Fibroblast of mammary gland (primary cell): ENCODE measurements at regions not wholly inside any gene's neighbourhood (a gene's known extent, or its start where the extent isn't known, plus 50 kb on each side); places are given as distances from the start of the nearest gene placed in this dataset.

ENCODE experiments used
- DNase-seq: peaks from one replicate; pipeline ENCODE4 v3.0.0-alpha.2; 2010; ENCODE audit warnings: low read depth
- H3K4me3 ChIP-seq: 2 replicates; pipeline ENCODE4 v1.5.1; 2011; ENCODE audit warnings: low read depth, mild to moderate bottlenecking, low read length, moderate library complexity; ENCODE audit not compliant: control insufficient read depth
- TF ChIP-seq, protein P1 (sequence below): conservative IDR thresholded peaks from 2 replicates; pipeline ENCODE4 v1.5.1; 2011; ENCODE audit warnings: low read depth, low read length, inconsistent platforms; ENCODE audit not compliant: control insufficient read depth, insufficient read depth

DNA sequence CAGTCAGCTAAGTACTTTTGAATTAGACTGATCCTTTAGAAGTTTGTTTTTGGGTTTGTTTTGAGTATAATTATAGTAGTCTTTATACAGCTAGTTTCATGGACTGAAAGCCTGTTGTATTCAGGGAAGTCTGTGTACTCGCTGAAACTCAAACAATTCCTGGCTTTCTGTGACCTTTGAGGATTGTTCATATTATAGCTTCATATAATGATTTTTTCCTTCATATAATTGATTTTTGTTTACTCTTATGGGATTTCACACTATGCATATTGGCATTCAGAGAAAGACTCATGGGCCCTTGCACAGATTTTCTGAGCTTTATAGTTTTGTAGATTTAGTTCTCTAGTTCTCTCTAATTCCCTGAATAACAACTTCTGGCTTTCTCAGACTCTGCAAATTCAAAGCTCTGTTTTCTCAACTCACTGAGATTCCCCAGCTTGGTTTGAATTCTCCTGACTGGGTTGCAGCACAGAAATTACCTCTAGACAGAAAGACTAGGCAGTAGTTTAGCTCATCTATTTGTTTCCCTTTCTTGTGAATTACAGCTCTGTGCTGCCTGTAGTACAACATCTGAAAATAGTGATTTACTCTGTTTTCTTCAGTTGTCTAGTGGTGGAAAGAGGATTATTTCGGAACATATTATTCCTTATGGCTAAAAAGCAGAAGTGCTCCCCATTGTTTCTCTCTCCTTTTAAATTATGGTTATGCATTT is 495.9 kb upstream of the CNTNAP5 start:
- no peak for DNase-seq
- no peak overlapping the region for H3K4me3 ChIP-seq
- TF ChIP-seq, protein P1, sequence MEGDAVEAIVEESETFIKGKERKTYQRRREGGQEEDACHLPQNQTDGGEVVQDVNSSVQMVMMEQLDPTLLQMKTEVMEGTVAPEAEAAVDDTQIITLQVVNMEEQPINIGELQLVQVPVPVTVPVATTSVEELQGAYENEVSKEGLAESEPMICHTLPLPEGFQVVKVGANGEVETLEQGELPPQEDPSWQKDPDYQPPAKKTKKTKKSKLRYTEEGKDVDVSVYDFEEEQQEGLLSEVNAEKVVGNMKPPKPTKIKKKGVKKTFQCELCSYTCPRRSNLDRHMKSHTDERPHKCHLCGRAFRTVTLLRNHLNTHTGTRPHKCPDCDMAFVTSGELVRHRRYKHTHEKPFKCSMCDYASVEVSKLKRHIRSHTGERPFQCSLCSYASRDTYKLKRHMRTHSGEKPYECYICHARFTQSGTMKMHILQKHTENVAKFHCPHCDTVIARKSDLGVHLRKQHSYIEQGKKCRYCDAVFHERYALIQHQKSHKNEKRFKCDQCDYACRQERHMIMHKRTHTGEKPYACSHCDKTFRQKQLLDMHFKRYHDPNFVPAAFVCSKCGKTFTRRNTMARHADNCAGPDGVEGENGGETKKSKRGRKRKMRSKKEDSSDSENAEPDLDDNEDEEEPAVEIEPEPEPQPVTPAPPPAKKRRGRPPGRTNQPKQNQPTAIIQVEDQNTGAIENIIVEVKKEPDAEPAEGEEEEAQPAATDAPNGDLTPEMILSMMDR = no peak

DNA sequence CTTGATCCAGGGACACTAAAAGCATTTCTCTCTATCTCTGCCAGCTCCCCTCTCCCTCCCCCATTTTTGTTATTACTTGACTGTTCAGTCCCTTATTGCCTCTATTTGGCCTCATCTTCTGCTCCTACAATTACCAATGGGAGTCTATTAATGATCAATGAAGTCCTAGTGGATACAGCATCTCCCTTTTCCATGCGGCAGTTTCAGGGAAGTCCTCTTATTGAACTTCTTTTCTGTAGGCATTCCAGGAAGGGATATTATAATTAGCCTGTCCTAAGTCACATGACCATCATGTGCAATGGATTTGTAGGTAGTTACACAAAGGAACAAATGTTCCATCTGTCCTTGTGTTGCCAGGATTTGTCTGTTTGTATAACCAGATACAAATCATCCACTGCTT is 495.1 kb upstream of the CNTNAP5 start:
- H3K4me3 ChIP-seq = no peak overlapping the region
- TF ChIP-seq, protein P1 = no peak
- no peak for DNase-seq

DNA sequence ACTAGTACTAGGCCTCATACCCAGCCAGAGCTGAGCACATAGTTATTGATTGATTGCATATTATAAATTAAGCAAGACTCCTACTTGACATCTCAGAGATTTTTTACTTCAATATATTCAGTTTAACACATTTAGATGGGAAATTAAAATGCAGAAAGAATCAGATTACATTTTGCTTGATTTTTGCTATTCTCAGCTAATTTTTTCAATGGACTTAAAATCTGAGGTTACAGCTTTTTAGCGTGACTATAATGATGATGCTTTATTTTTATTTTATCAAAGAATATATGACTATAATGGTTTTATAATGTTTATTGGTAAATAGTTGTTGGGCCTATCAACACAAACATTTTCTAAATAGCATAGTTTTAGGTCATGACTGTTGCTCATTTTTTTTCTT is 493.0 kb upstream of the CNTNAP5 start:
- H3K4me3 ChIP-seq = no peak overlapping the region
- TF ChIP-seq, protein P1 = no peak
- DNase-seq = no peak

DNA sequence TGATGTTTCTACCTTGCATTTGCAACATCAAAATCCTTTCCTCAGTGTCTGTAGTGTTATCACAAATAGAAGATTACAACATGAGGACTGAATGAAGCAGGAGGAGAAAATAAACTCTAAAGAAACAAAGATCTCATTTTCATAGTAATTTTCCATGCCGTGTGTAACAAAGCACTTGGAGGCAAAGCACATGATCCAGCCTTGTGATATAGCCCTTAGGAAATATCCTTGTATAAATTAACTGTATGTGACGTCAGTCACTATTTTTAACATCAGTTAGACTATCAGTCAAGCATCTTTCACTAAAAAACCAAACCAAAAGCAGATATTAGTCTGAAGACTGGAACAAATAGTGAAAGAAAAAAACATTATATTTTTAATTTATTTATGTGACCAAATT is 492.1 kb upstream of the CNTNAP5 start:
- TF ChIP-seq, protein P1 = no peak
- DNase-seq = no peak
- no peak overlapping the region for H3K4me3 ChIP-seq

DNA sequence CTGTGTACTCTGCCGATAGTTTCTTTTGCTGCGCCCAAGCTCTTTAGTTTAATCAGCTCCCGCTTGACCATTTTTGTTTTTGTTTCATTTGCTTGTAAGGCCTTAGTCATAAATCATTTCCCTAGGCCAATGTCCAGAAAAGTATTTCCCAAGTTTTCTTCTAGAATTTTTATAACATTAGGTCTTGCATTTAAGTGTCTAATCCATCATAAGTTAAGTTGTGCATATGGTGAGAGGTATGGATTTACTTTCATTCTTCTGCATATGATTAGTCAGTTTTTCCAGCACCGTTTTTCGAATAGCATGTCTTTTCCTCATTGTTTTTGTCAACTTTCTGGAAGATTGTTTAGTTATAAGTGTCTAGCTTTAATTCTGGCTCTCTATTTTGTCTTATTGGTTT is 484.8 kb upstream of the CNTNAP5 start:
- TF ChIP-seq, protein P1 = no peak
- DNase-seq = no peak
- H3K4me3 ChIP-seq = no peak overlapping the region

DNA sequence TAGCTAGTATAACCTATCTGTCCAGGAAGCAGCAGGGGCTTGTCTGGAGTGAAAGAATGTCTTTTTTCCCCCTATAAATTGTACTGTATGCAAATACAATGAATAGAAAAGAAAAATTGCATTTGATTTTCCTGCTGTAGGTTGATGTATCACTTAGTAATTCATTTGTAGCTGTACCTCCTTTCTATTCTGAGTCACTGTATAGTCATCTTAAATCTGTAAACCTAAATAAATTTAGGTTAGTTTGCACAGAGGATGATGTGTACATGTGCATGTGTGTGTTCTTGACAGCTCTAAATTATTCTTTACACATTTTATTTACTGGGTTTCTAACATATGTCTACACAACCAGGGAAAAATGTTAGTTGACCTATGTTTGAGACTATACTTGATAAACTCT is 478.7 kb upstream of the CNTNAP5 start:
- no peak for DNase-seq
- TF ChIP-seq, protein P1 = no peak
- H3K4me3 ChIP-seq = no peak overlapping the region

DNA sequence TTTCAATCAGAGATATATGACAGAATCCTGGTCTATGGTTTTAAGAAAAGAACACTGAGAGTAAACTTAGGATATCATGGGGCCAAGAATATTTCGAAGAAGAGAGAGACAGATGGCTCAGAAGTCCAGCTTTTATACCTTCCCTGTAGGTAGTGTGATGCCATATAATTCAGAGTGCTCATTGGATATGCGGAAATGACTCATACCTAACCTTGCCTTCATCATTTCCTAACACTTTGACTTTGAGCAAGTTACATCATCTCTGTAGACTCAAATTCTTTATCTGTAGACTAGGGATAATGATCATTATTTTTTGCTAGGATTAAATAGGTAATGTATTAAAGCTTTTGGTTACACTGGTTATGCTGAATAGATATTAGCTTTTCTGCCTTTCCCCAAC is 461.6 kb upstream of the CNTNAP5 start:
- no peak overlapping the region for H3K4me3 ChIP-seq
- DNase-seq = no peak
- TF ChIP-seq, protein P1 = no peak
